ENCODE measurements at regions not wholly inside any gene's neighbourhood (a gene's known extent, or its start where the extent isn't known, plus 50 kb on each side); places are given as distances from the start of the nearest gene placed in this dataset.

DNA sequence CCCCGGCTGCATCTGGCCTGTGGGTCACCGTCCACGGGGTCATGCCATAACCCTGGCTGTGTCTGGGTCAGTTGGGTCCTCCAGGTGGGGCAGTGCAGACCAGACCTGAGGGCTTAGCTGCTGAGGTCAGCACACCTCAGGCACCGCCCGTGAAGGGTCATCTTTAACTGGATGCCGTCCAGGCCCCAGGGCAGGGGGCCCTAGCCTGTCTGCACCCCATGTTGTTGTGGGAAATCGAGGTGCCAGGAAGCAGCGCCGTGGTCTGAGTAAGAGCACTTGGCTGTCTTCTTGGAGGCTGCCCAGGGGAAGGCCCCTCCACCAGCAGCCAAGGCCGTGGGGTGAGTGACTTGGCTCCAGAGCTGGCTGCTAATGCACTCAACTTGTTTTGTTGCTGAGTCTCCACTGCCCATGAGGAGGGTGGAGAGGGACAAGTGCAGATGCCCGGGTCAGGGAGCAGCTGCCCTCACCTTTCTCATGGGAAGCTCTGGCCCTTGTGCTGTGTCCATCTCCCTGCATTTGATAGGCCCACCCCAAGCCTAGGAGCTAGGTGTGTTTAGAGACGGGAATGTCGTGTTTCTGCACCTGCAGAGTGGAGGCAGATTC lies 317.2 kb downstream of the TMEM121 start:
- DNase-seq (ENCODE audit: low spot score): no peak

DNA sequence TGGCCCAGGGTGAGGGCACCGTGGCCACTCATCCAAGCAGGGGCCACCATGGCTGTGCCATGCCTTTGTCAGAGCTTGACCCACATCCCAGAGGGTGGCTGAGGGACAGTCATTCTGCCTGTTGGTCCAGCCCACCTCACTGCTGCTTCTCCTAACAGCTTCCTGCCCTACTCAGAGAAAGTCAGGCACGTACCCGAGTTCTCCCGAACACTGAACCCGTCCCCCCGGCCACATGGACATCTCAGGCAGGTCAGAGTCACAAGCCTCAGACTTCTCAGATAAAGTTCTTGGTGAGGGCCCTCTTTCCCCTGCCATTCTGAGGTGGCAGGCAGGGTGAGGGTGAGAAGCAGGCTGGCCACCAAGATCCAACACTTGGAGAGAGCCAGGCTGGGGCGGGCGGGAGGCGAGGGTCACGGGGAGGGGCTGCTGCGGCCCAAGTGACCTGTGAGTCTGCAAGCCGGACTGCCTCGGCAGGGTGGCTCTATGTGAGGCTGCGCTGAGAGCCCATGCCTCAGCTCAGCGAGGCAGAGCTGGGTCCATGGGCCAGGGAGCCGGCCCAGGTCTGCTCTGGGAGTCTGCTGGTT lies 317.8 kb downstream of the TMEM121 start:
- DNase-seq (ENCODE audit: low spot score): no peak

DNA sequence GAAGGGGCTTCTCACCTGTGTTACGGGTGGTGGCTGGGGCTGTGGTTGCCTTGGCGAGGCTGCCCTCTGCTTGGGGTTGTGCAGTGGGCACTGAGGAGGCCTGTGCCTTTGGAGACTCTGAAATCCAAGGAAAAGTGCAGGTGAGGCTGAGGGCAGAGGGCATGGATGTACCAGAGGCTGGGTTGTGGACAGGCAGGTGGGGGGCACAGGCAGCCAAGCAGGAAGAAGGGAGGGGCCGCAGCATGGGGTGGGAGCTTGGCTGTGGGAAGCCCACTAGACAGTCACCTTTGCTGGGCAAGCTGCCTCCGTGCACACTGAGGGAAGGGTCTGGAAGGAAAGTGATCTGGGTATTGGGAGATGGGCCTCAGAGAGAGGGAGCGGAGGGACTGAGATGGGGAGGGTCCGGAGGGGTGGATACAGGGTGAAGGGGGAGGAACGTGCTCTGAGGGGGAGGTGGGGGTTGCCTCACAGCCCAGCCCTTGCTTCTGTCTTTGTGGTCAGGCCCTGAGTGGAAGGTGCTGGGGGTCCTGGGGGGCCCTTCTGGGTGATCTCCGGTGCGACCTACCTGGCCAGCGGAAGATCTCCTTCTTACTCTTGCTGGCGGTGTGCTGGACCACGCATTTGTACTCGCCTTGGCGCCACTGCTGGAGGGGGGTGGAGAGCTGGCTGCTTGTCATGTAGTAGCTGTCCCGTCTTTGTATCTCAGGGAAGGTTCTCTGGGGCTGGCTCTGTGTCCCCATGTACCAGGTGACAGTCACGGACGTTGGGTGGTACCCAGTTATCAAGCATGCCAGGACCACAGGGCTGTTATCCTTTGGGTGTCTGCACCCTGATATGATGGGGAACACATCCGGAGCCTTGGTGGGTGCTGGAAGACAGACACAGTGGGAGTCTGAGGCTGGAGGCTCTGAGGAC lies 318.7 kb downstream of the TMEM121 start:
- DNase-seq (ENCODE audit: low spot score): no peak

DNA sequence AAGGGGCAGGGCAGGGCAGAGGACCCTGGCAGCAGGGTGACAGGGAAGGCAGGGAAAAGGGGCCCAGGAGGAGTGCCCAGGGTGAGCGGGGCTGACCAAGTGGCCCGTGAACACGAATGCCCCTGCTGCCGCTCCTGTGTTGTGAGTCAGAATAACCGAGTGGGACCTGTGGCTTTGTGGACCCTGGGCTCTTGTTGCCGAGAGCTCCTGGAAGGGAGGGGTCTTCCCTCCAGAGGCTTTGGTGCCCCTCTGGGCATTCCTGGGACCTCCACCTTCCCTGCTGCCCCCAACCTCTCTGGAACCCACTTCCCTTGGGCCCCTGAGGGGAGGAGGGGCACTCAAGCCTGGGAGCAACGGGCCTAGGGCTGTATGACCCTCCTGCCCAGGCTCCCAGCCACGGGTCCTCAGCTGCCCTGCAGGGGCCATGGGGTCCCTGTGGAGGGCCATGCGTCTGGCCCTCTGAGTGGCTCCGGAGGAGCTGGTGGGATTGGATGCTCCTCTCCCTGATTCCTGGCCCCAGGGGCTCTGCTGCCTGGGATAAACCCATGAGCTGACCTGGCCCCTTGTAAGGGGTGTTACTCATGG lies 319.4 kb downstream of the TMEM121 start:
- no peak for DNase-seq (ENCODE audit: low spot score)

DNA sequence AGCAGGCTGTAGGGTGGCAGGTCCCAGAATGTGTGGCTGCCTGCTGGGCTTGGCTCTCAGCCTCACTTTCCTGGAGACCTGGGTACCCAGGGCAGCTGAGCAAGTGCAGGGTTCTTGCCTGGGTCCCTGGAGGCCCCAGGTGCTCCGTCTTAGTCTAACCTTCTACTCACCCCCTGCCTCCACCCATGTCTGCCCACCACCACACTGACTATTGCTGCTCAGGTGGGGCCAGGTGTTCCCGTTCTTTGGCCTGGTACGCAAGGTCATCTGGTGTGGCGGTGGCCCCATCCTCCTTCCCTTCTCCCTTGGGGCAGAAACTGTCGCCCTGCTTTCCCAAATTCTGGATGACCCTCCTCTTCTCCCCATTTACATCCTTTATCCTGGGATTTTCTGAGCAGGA lies 319.9 kb downstream of the TMEM121 start:
- DNase-seq (ENCODE audit: low spot score): no peak

DNA sequence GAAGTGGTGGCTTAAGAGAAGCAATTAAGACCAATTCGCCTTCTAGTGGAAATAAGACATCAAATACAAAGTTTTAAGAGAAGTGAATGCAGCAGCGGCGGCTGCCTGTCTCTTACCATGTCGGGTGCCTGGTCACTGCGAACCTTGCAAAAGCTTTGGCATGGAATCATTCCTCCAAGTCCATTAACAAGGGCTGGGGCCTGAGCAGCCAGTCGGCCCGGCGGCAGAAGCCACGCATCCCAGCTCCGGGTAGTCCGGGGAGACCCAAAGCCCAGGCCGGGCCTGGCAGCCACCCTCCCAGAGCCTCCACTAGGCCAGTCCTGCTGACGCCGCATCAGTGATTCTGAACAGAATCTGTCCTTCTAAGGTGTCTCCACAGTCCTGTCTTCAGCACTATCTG lies 321.0 kb downstream of the TMEM121 start:
- DNase-seq (ENCODE audit: low spot score): no peak

DNA sequence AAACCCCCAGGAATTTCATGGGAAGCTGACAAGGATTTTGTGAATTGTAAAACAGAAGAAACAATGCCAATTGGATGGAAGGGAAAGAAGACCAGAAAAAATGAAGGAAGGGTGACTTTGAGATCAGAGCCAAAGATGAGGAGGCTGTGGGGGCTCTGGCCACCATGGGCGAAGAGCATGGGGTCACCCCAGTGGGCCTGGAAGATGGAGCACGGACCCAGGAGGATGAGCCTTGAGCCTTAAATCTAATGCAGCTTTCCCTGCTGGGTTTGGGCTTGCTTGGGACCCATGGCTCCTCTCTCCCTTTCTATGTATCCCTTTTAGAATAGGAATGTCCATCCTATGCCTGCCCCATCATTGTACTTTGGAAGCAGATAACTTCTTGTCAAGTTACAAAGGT lies 322.2 kb downstream of the TMEM121 start:
- no peak for DNase-seq (ENCODE audit: low spot score)

DNA sequence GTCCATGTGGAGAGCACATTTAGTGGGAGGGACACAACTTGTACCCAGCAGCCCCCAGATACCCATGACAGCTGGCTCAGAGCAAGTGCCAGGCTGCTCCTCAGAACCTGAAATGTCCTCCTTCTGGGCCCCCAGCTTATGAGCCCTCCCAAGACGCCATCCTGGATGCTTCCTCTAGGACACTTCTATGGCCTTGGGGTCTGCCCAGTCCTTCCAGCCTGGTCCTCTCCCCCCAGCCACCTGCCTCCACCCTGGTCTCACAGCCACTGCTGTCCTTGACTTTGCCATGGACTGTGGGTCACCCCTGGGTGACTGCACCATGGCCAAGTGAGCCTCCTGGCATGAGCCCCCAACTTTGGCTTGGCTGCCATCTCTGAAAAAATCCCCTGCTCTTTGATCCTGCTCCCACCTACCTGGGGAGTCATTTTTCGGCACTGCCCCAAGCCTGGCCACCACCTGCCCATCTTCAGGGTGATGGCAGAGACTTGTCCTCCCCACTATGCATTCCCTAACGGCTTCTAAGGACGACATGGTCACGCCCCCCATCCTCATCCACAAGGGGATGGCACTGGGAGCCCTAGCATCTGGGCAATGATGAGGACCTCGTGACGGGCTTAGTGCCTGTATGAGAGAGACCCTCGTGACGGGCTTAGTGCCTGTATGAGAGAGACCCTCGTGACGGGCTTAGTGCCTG lies 323.7 kb downstream of the TMEM121 start:
- no peak for DNase-seq (ENCODE audit: low spot score)

DNA sequence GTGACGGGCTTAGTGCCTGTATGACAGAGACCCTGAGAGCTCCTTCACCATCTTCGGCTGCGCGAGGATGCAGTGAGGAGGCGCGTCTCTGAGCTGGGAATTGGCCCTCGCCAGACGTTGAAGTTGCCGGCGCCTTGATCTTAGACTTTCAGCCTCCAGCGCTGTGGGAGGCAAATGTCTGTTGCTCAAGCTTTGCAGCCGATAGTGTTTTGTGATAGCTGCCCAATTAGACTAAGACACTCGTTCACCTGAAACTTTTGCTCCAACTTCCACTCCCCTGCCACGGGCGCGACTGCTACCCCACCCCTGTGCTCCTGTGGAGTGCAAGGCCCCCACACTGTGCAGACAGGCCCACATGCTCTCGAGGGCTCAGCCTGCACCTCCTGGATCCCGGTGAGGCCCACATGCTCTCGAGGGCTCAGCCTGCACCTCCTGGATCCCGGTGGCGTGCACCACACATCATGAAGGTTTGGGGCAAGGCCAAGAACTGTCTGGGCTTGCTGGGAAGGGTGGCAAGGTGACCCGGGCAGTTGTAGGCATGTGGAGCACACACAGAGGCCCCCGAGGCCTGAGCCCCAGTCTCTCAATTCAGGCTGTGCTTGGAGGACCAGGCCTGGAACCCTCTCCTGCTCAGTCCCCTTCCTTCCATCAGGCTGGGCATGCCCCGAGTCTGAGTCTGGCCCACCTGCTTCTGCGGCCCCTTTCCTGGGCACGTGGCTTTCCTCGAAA lies 324.6 kb downstream of the TMEM121 start:
- no peak for DNase-seq (ENCODE audit: low spot score)

DNA sequence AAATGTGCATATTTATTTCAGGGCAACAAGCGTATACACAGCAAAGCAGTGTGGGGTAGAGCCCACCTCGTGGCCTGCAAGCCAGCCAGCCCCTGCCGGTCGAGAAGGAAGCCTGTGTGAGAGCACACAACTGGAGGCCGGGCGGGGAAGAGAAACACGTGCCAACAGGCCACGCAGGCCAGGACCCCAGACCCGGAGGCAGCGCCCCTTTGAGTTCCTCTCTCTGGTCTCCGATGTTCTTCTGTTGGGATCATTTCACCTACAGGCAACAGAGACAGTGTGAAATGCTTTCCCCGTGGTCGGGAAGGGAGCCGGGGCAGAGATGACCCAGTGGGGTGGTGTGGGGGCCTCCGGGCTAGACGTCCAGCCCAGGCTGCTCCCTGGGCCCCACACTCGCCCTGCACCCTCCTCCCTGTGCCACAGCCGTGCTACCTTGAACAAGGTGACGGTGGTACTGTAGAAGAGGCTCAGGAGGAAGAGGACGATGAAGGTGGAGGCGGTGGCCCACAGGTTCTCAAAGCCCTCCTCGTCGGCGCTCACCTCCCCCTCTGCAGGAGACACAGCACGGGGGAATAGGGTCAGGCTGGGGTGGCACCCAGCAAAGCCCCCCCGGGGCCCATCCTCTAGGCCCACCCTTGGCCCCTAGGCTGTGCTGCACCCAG lies 325.5 kb downstream of the TMEM121 start:
- no peak for DNase-seq (ENCODE audit: low spot score)

DNA sequence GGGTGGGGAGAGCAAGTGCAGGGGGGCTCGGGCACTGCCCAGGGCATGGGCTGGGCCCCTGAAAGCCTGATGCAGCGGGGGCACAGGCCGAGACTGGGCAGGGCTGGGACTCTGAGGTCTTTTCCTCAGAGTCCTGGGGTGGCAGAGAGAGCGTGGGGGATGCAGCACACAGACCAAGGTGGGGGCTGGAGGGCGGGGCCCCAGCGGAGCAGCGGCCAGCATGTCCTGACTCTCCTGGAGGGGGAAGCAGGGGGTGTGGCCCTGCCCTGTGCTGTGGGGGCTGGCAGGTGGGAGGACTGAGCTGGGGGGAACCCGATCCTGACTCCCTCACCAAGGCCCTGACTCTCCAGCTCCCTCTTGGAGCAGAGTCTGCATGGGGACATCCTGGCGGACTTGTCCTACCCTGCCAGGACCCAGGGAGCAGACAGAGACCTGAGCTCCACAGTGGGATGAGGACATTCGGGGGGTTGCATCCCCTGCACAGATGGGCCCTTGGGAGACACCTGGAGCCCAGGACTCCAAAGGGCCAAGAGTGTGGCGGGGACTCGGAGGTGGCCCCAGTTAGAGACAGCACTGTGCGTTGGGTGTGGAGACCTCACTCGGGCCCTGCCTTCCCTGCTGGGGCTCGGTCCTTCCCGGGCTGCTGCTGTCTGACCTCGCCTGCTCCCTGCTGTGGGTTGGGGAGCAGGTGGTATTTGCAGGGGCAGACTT lies 326.1 kb downstream of the TMEM121 start:
- no peak for DNase-seq (ENCODE audit: low spot score)

DNA sequence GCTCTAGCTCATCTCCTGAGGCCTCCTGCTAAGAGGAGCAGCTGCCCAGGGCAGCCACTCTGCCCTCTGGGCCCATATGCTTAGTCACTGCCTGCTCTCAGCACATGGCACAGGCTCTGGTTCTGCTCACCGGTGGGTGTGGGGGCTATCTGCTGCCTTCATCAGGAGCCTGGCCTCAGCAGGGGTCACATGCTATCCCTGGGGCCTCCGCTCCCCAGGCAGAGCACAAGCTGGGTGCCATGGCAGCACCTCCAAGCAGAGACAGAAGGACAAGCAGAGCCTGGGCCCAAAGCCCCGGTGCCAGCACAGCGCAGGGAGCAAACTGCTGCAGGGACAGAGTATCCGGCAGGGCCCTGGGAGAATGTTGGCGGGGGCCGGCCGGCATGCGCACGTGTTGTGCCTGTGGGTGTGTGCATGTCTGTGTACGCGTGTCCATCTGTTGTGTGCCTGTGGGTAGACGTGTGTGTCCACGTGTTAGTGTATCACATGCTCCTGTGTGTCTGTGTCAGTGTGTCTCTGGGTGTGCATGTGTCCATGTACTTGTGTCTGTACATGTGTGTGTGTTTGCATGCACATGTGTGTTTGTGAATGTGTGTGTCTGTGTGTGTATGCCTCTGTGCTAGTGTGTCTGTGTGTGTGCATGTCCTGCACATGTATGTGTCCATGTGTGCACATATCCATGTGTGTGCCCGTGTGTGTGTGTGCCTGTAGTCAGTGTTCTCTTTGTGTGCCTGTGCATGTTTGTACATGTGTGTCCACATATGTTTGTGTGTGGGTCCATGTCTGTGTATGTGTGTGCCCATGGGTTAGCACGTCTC lies 326.9 kb downstream of the TMEM121 start:
- DNase-seq (ENCODE audit: low spot score): no peak

DNA sequence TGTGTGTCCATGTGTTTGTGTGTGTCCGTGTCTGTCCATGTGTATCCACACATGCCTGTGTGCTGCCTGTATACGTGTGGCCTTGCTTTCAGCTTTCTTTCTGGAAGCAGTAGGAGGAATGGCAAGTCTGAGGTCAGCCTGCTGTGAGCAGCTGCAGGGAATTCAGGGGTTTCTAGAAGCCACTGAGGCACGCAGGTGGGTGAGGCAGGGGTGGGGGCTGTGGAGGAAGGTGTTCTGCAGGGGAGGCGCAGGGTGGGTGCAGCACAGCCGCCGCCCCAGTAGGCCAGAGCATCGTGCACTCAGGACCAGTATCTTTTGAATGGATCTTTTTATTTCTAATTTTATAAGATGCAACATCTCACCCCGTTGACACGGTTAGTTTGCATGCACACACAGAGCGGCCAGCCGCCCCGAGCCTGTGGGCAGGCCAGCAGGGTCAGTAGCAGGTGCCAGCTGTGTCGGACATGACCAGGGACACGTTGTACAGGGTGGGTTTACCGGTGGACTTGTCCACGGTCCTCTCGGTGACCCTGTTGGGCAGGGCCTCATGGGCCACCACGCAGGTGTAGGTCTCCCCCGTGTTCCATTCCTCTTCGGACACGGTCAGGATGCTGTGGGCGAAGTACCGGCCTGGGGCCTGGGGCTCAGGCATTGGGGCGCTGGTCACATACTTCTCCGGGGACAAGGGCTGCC lies 327.7 kb downstream of the TMEM121 start:
- no peak for DNase-seq (ENCODE audit: low spot score)

DNA sequence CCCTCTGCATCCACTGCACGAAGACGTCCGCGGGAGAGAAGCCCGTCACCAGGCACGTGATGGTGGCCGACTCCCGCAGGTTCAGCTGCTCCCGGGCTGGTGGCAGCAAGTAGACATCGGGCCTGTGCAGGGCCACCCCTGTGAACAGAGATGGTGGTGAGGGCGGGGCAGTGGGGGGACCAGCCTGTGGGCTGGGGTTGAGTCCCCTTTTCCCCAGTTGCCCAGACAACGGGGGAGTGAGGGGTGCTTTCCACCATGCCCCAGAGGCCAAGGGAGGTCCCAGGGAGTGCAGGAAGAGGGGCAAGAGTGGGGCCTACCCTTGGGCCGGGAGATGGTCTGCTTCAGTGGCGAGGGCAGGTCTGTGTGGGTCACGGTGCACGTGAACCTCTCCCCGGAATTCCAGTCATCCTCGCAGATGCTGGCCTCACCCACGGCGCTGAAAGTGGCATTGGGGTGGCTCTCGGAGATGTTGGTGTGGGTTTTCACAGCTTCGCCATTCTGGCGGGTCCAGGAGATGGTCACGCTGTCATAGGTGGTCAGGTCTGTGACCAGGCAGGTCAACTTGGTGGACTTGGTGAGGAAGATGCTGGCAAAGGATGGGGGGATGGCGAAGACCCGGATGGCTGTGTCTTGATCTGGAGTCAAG lies 328.3 kb downstream of the TMEM121 start:
- no peak for DNase-seq (ENCODE audit: low spot score)

DNA sequence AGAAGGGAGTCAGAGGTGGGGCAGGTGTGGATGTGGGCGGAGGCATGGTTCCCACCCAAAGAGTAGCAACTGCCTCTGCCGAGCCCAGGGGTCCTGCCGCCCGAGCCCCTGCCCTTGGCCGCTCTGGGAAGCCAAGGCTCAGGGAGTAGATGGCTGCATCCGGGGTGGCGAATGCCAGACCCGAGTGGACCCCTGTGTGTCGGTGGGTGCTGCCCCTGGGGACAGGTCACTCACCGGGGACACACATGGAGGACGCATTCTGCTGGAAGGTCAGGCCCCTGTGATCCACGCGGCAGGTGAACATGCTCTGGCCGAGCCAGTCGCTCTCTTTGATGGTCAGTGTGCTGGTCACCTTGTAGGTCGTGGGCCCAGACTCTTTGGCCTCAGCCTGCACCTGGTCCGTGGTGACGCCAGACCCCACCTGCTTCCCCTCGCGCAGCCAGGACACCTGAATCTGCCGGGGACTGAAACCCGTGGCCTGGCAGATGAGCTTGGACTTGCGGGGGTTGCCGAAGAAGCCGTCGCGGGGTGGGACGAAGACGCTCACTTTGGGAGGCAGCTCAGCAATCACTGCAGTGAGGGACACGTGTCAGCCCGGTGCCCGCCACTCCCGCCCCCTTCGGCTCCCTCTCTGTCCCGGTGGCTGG lies 329.0 kb downstream of the TMEM121 start:
- DNase-seq (ENCODE audit: low spot score): no peak

DNA sequence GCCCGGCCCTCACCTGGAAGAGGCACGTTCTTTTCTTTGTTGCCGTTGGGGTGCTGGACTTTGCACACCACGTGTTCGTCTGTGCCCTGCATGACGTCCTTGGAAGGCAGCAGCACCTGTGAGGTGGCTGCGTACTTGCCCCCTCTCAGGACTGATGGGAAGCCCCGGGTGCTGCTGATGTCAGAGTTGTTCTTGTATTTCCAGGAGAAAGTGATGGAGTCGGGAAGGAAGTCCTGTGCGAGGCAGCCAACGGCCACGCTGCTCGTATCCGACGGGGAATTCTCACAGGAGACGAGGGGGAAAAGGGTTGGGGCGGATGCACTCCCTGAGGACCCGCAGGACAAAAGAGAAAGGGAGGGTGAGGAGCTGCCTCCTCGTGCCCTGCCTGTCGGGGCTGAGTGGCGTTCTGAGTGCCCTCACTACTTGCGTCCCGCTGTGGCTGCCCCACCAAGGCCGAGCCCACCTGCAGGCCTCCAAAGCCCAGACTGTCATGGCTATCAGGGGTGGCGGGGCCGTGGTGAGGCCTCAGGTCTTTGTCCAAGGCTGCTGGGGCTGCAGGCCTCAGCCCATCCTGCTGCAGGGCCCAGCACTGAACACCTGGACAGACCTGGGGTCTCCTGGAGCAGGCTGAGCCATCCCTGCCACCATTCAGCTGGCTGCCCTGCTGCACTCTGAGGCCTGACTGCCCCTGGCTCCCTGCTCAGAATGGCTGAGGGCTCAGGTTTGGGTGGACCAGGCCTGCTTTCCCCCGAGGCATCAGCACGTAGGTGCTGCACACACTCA lies 329.7 kb downstream of the TMEM121 start:
- DNase-seq (ENCODE audit: low spot score): no peak

DNA sequence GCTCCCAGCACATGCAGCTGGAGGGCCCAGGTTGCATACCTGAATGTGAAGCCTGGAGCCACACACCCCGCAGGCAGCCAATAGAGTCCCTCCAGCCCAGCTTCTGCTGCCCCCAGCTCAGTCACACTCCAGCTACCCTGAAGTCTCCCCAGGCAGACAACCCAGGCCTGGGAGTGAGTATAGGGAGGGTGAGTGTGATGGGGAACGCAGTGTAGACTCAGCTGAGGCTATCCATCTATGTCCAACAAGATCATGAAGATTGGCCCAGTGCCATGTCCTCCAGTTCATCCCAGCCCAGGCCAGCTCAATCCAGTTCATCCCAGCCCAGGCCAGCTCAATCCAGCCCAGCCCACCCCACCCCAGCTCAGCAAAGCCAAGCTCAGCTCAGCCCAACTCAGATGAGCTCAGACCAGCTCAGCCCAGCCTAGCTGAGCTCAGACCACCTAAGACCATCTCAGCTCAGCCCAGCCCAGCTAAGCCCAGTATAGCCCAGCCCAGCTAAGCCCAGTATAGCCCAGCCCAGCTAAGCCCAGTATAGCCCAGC lies 330.4 kb downstream of the TMEM121 start:
- no peak for DNase-seq (ENCODE audit: low spot score)
